HG03103 (cell line): ENCODE measurements at regions not wholly inside any gene's neighbourhood (a gene's known extent, or its start where the extent isn't known, plus 50 kb on each side); places are given as distances from the start of the nearest gene placed in this dataset.

Experiments used
- ATAC-seq: cut with Tn5 transposase; IDR thresholded peaks from one replicate; pipeline ENCODE4 v1.9.1; 2021; ENCODE audit warnings: low read depth; ENCODE audit not compliant: unreplicated experiment

DNA sequence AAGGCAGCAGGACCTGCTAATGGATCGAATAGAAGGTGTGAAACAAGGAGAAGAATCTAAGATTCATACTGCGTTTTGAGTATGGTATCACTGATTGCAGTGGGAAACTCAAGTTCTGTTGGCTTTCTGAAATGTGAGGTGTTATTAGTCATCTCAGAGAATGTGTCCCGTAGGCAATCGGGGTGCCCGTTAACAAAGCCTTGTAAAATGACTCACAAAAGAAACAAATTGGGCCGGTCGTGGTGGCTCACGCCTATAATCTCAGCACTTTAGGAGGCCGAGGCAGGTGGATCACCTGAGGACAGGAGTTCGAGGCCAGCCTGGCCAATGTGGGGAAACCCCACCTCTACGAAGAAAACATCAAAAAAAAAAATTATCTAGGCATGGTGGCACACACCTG is 118.2 kb upstream of the C7orf33 start:
- ATAC-seq: no peak

DNA sequence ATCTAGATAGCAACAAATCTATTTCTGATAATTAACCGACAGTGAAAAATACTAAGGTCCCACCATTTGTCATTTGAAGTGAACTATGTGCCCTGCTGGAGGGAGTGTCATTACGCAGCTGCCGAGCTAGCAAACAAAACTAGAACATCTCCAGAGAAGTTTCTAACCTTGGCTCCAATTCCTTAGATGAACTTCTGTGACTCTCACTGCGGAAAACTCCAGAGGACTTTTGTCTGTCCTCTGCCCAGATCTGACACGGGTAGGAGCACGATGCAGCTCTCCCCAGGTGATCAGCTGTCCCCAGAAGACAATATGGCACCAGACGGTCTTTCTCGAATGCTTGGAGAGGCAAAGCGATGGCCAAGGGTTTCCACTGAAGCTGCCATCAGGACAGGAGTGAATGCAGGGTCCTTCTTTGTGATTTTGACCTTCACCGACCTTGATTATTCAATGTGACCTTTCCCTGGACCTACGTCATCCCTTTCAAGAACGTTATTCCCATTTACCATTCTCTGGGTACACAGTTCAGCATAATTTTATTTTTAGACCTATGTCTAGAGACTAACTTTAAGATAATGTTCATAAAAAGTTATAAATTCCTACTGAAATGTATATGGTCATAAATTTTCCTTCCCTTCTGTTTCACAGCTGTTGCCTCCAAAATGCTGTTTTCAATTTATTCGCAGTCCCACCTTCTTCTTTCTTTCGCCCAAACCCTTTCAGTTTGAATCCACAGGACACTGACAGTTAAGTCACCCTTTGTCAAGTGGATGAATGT is 116.7 kb upstream of the C7orf33 start:
- no peak for ATAC-seq

DNA sequence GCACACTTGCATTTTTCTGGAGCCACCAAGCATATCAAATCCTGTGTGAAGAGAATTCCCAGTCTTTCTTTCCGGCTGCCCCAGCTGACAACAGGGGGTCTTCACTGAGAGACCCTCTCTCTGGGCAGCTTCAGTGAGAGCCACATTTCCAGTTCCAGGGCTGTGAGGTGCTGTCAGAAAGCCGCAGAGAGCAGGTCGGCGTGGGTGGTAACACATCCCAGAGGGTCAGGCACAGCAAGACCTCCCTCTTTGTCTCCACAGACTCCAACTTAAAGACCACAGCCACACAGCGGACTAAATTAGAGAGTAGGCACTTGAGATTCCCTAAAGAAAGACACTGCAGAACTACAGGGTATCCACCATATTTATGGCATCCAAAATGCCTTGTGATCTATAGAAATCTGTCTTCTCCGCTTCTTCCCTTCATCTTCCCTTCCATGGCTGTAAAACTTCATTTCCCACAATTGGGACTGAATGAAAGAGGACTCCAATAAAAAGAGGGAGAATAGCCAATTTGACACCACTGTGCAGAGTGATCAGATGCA is 116.0 kb upstream of the C7orf33 start:
- ATAC-seq: no peak

DNA sequence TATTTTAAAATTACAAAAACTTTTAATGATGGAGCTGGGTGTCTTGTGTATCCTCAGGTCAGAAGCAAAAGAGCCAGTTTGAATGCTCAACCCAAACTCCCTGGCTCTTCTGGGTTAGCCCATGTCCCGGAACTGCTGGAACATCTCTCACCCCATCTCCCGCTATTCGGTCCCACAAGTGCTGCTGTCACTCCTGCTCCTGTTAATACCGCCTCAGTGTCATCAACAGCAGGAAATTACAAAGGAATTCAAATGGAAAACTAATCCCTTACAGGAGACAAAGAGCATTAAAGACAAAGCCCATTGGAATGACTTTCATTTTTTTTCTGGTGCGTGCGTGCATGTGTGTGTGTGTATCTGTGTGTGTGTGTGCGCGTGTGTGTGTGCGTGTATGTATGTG is 112.0 kb upstream of the C7orf33 start:
- no peak for ATAC-seq

DNA sequence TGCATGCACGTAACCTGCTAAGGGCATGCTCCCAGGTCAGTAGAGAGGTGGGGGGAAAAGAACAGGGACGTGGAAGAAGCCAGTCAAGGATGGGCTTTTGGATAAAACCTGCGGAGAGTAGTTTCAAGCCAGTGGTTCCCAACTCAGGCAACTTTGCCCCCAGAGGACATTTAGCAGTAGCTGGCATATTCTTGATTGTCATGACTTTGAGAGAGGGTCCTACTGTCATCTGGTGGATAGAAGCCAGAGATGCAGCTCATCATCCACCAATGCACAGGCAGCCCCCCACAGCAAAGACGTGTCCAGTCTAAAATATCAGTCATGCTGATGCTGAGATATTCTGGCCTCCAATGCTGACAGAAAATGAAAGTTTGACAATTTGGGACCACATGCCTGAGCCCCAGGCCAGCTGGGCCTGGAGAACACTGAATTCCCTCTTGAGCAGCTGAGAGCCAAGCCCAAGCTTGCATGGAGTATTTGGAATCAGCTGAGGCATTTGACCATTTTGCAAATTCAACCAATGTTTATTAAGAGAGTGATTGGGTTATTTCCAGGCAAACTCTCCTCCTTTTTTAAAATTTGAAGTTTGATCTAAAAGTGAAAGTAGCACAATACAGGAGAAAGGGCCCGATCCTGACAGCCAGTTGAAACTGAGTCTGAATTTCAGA is 110.0 kb upstream of the C7orf33 start:
- no peak for ATAC-seq

DNA sequence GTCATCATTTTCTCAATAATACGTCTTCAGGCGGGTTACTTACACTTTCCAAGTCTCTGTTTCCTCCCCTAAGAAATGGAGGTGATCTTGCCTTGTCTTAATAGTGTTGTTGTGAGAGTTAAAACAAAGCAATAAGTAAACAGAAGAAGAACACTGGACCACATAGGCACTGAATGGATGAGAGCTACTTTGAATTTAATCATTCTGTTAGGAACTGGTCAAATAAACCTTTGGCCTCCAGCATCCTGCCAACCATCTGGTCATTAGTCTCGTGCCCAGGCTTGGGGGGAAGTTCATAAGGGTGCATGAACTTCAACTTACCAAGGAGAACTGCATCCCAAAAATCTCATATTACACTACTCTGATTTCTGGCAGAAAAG is 109.4 kb upstream of the C7orf33 start:
- ATAC-seq: no peak

DNA sequence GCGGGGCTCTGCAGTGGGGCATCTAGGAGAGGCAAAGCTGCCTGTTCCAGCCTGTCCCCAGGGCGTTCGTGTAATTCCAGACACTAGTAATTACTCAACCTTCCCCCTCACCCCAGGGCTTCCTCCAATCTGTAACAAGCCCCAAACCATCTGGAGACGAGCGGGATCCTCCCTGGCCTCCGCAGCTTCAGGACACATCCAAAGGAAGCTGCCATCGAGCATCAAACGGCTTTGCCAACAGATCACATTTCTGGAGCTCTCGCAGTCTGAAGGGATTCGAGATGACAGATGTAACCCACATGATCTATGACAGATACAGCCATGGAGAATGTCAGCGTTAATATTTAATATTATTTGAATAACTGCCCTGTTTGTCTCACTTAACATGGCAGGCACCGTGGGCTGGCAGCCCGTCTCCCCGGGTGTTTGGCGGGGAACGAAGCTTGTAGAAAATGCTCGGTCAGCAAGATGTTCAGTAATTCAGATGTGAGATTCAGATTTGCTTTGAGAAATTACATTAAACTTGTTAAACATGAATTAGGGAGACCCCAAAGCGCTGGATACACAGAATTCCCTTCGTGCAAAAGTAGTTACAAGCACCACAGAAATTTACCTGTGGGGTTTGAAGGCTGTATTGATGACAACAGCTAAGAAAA is 108.5 kb upstream of the C7orf33 start:
- no peak for ATAC-seq

DNA sequence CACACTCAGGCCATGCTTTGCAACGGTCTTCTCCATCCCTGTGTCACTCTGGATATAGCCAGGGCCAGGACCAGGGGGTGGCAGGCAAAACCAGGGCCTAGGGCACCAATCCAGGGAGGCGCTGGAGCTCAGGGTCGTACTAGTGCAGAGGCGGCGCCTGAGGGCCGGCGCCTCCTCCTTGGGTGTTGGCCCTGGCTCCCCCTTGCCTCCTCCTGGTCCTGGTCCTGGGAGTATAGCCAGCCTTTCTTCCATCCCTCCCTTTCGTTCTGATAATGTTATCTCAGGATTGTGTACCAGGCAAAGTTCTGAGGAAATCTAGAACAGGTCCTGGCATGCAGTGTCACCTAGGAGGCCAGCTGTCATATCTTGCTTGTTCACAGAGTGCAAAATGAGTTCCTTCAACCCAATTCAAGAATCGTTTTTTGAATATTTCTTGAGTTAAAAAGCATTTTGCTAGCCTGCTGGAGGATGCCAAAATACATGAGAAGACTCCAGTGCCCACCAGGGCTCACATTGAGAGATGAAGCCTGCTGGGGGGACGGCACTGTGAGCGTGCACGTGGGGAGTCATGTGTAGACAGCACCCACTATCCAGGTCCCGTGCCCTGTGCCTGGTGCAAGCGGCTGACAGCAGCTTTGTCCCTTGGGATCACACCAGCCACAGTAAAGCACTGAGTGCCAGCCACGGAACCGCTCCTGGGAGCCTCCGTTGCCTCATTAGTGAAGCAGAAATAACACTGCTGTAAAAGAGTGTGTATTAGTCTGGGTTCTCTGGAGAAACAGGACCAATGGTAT is 106.9 kb upstream of the C7orf33 start:
- no peak for ATAC-seq

DNA sequence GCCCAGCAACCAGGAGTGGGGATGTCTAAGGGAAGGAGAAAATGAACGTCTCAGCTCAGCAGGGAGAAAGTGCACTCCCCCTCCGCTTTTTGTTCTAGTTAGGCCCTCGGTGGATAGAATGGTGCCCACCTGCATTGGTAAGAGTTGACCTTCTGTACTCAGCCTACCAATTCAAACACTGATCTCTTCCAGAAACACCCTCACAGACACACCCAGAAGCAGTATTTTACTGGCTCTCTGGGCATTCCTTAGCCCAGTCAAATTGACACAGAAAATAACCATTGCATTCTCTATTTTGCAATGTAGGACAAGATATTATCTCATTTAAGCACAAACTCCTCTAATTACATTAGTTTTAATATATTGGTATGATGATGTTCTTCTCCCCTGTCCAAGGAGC is 106.1 kb upstream of the C7orf33 start:
- no peak for ATAC-seq

DNA sequence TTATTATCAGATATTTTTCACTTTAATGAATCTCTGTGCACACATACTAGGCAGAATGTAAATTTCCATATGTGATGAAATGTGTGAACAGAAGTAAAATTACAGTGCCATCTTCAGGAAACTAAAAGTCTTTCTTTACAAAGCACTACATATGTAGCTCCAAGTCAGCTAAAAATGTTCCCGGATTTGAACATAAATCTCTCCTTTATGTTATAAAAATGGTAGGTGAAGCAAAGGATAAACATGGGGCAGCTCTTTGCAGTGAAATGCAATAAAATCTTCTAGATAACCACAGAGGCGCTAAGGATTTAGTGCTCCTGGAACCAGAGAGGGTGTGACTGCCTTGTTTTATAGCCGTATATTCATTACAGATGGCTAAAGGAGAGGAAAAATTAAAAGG is 104.9 kb upstream of the C7orf33 start:
- no peak for ATAC-seq

DNA sequence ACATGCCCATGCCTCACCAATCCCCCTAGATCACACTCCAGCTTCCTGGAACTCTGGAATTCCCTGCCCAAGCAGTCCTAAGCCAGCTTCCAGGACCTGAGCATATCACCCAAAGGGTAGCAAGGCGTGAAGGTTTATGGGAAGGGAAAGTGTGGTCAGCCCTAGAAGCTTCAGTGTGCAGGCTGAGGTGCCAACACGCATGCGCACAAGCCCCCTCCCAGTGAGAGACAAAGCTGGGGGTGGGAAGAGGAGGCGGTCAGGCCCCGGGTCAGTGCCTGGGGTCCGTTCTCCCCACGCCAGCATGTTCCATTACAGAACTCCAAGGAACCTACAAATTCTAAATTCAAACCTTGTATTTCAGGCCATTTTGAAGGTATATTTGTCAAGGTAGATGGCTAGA is 103.6 kb upstream of the C7orf33 start:
- ATAC-seq: no peak

DNA sequence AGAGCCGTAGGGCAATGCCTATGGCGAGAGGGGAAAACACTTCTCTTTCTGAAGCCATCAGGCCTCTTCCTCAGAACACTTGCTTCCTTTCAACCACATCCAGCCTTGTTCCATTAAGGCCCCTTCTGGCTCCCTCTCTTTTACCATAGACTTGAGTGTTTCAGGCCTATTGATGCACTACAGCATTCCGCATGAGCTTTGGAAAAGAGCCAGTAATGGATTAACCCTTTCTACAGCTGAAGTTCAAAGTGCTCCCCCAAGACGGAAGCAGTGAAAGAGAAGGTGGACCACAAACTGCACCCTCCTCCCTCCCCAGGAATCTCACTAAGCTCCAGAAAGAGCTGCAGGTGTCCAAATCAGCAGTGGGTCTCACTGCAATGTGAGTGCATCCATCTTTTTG is 102.7 kb upstream of the C7orf33 start:
- no peak for ATAC-seq

DNA sequence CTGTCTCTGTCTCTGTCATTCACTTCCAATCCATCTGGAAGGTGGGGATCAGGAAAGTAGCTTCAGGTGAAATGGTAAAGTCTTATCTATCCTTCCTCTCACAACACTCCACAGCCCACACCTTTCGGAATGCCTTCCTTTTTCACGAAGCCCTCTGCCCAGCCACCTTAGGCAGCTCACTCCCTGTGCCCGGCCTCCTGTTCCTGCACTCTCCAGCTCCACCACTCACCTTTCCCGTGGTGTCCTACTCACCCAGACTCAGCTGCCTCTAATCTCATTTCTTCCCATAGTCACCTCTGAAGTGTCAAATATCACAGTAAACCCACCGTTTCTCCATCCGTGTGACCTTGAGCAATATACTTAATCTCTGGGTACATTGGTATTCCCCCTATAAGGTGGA is 100.9 kb upstream of the C7orf33 start:
- ATAC-seq: no peak

DNA sequence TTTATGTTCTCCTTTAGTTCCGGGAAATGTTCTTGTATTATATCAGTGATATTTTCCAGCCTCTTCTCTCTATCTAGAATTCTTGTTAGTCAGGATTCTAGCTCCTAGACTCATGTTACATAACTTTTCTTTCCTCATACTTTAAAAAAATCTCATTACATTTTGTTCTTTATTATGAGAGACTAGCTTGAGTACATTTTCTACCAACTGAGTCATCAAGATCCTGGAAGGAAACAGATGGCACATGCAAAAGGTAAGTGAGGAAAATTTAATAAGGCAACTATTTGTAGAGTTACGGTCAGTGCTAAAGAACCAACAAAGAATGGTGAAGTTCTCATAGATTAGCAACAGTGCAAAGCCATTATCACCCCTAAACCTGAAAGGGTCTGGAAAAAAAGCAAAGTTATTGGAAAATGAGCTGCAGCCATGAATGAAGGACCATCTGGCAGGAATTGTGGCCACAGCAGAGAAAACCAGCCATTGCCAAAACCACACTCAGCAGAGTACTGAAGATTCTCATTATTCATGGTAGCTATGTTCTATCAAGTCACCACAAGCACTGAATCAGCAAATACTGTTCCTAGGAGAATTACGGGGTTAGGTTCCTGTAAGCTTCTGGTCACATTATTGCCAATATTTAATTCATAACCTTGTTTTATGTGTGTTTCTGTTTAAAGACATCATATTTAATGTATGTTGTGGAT is 98.3 kb upstream of the C7orf33 start:
- no peak for ATAC-seq

DNA sequence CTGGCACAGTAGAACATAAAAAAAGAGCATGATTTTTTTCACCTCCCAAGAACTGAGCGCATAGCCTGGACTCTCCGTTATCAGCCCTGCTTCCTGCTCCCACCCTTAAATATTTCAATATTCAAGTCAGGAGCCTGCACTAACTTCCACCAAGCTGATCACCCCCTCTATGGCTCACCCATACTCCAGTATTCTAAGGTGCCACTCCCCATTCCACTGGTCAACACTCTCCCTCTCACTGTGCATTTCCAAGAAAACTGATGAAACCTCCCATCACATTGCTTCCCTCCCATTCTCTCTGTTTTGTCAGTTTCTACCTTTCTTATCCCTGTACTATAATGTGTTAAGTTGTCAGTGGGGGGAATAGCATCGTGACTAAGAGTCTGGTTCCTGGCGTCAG is 95.0 kb upstream of the C7orf33 start:
- ATAC-seq: no peak

DNA sequence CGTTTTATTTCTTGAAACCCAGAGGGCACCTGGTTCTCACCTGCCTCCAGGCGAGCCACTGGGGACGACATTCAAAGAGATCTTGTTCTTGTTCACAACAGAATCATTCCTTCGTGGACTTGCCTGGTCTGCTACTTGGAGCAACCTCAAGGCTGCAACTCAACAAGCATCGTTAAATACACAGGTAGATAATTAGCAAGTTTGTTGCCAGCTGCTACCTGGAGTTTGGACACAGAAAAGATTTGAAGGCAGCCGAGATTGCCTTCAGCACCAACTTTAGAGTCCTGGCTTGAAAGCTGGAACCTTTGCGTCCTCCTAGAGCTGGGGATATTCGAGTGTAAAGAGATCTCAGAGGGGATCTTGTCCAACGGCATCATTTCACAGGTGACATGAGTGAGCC is 89.6 kb upstream of the C7orf33 start:
- no peak for ATAC-seq

DNA sequence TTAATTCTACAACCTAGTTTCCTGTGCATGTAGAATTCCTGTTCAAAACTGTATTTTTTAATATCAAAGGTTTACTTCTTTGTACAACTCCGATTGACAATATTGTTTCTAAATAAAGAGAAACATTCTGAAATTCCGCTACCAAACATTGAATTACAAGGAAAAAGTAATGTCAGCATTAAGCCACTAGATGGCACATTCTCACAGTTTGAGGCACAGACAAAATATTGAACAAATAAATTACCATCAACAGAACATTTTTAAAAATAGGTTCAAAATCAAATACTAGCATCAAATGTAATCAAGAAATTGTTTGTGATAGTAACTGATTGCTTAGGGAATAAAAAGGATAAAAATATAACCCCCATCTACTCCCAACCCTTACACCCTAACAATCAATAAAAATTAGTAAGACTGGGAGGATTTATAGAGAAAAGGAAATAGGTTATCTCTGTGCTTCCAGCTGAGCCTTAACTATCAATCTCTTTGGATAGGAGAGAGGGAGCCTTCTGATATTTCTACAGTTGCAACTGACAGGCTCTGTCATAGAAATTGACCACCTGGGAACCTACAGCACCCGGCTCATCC is 86.6 kb upstream of the C7orf33 start:
- ATAC-seq: no peak

DNA sequence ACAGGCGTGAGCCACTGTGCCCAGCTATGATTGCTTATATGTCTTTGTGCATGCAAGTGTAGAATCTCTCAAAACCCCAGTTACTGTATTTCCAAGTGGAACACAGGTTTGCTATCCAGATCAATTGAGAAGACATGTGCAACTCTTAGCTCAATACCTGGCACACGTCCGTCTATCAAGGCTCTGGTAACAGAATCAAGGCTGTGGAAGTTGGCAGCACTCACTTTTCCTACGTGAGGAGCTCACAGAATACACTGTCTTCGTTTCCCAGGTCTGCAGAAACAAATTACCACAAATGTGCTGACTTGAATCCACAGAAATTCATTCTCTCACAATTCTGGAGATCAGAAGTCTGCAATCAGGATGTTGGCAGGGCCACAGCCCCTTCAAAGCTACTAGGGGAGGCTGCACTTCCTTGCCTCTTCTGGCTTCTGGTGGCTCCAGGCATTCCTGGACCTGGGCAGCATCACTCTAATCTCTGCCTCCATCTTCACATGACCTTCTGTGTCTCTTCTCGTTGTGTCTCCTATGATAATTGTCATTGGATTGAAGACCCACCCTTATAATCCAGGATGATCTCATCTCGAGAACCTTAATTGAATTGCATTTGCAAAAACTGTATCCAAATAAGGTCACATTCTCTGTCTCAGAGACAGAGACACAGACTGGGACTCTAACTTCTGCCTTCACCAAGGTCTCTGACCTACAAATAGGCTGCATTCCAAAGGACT is 84.8 kb upstream of the C7orf33 start:
- no peak for ATAC-seq

DNA sequence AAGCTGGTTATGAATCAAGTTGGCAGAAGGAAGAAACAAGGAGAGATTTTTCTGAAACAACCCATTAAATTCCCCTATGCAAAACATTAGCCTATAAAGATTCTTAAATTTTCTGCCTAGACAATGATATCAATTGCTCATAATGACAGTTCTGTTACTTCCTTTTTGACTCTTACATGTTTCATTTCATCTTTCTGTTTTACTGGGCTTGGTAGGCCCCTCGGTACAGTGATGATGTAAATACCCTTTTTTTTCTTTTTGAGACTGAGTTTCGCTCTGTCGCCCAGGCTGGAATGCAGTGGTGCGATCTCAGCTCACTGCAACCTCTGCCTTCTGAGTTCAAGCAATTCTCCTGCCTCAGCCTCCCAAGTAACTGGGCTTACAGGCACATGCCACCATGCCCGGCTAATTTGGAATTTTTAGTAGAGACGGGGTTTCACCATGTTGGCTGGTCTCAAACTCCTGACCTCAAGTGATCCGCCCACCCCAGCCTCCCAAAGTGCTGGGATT is 83.4 kb upstream of the C7orf33 start:
- ATAC-seq: peak; percentile 99
